ENCODE measurements at regions not wholly inside any gene's neighbourhood (a gene's known extent, or its start where the extent isn't known, plus 50 kb on each side); places are given as distances from the start of the nearest gene placed in this dataset.

DNA sequence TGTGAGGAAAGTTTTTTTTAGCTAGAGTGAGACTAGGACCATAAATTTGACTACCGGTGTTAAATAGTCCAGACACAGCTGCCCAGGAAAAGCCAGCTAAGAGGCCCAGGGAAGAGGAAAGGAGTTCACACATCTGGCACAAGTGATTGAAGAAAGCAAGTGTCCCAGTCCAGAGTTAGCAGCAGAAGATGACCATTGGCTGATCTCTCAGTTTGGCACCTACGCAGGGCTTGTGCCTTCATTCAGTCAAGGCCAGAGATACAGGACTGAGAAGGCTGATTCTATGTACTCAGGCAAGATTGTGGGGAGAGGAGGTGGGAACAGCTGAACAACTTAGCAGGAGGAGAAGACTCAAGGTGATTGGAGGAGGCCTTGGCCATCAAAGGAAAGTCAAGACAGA, 575.0 kb upstream of the KLF12 start:
- TF ChIP-seq, protein P1, sequence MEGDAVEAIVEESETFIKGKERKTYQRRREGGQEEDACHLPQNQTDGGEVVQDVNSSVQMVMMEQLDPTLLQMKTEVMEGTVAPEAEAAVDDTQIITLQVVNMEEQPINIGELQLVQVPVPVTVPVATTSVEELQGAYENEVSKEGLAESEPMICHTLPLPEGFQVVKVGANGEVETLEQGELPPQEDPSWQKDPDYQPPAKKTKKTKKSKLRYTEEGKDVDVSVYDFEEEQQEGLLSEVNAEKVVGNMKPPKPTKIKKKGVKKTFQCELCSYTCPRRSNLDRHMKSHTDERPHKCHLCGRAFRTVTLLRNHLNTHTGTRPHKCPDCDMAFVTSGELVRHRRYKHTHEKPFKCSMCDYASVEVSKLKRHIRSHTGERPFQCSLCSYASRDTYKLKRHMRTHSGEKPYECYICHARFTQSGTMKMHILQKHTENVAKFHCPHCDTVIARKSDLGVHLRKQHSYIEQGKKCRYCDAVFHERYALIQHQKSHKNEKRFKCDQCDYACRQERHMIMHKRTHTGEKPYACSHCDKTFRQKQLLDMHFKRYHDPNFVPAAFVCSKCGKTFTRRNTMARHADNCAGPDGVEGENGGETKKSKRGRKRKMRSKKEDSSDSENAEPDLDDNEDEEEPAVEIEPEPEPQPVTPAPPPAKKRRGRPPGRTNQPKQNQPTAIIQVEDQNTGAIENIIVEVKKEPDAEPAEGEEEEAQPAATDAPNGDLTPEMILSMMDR (IDR thresholded peaks at IDR 0.05) = no peak
- TF ChIP-seq POLR2A (IDR thresholded peaks at IDR 0.05) (no peak), EP300 (IDR thresholded peaks at IDR 0.05) (no peak)

Measured in ovary (tissue), 3 donors.